ENCODE measurements at regions not wholly inside any gene's neighbourhood (a gene's known extent, or its start where the extent isn't known, plus 50 kb on each side); places are given as distances from the start of the nearest gene placed in this dataset.

GRCh38 chr3:87336761-87337160, 60.4 kb upstream of the POU1F1 start:
- dilution Hi-C loops (cut with MboI; ENCODE audit: extremely low pct_ligation_motif_present, low sequenced_read_pairs) = no loop called here
- H2AFZ ChIP-seq (ENCODE audit: control insufficient read depth, low read length) = no peak overlapping the region
- no peaks in the 10 kb centered on the region for H4K20me1 ChIP-seq (ENCODE audit: control insufficient read depth, extremely low read depth, insufficient read depth, low read length)
- TF ChIP-seq CTCF (optimal IDR thresholded peaks at IDR 0.05 in 1 of 3, IDR thresholded peaks at IDR 0.05 in 1 of 3, conservative IDR thresholded peaks at IDR 0.05 in 1 of 3; ENCODE audit: extremely low read depth in 1 of 3, insufficient read depth in 2 of 3, low read length in 3 of 3) (no peak), EZH2 (IDR thresholded peaks at IDR 0.05; ENCODE audit: low read length) (no peak)
- no peaks in the 10 kb centered on the region for H3K9me1 ChIP-seq (ENCODE audit: control insufficient read depth, extremely low read depth, insufficient read depth, low read length)
- peaks cover 13% of the 10 kb centered on the region for H3K4me1 ChIP-seq (ENCODE audit: control insufficient read depth, extremely low read depth, insufficient read depth, low read length)
- no peaks in the 10 kb centered on the region for H3K36me3 ChIP-seq (ENCODE audit: control insufficient read depth in 2 of 2, extremely low read depth in 1 of 2, insufficient read depth in 2 of 2, low read length in 2 of 2)
- H3K4me2 ChIP-seq (ENCODE audit: control insufficient read depth, extremely low read depth, insufficient read depth, low read depth, low read length) = no peak overlapping the region
- FAIRE-seq = no peak
- H3K27ac ChIP-seq (ENCODE audit: control insufficient read depth, insufficient read depth, low read length) = no peak overlapping the region
- no peak overlapping the region for H3K4me3 ChIP-seq (ENCODE audit: control insufficient read depth in 2 of 3, extremely low read depth in 1 of 3, insufficient read depth in 2 of 3, low read depth in 1 of 3, low read length in 3 of 3)
- no peaks in the 10 kb centered on the region for H3K79me2 ChIP-seq (ENCODE audit: control insufficient read depth, insufficient read depth, low read length)
- H3K9me3 ChIP-seq (ENCODE audit: control insufficient read depth, low read depth, low read length) = no peaks in the 10 kb centered on the region
- no peak for DNase-seq (ENCODE audit: low read depth, low spot score)
- H3K9ac ChIP-seq (ENCODE audit: control insufficient read depth, extremely low read depth, insufficient read depth, low read length) = no peak overlapping the region
- H3K27me3 ChIP-seq (ENCODE audit: control insufficient read depth, extremely low read depth, insufficient read depth, low read length) = no peaks in the 10 kb centered on the region

GRCh38 chr3:87335931-87336330, 59.5 kb upstream of the POU1F1 start:
- no peak overlapping the region for H3K4me3 ChIP-seq (ENCODE audit: control insufficient read depth in 2 of 3, extremely low read depth in 1 of 3, insufficient read depth in 2 of 3, low read depth in 1 of 3, low read length in 3 of 3)
- H3K36me3 ChIP-seq (ENCODE audit: control insufficient read depth in 2 of 2, extremely low read depth in 1 of 2, insufficient read depth in 2 of 2, low read length in 2 of 2) = no peaks in the 10 kb centered on the region
- H3K9ac ChIP-seq (ENCODE audit: control insufficient read depth, extremely low read depth, insufficient read depth, low read length) = no peak overlapping the region
- no peak overlapping the region for H3K4me2 ChIP-seq (ENCODE audit: control insufficient read depth, extremely low read depth, insufficient read depth, low read depth, low read length)
- no peaks in the 10 kb centered on the region for H3K79me2 ChIP-seq (ENCODE audit: control insufficient read depth, insufficient read depth, low read length)
- no peak overlapping the region for H3K27ac ChIP-seq (ENCODE audit: control insufficient read depth, insufficient read depth, low read length)
- TF ChIP-seq EZH2 (IDR thresholded peaks at IDR 0.05; ENCODE audit: low read length) = no peak
- TF ChIP-seq CTCF (optimal IDR thresholded peaks at IDR 0.05 in 1 of 3, IDR thresholded peaks at IDR 0.05 in 1 of 3, conservative IDR thresholded peaks at IDR 0.05 in 1 of 3; ENCODE audit: extremely low read depth in 1 of 3, insufficient read depth in 2 of 3, low read length in 3 of 3) = no peak
- no peaks in the 10 kb centered on the region for H4K20me1 ChIP-seq (ENCODE audit: control insufficient read depth, extremely low read depth, insufficient read depth, low read length)
- DNase-seq (ENCODE audit: low read depth, low spot score) (no peak), FAIRE-seq (no peak)
- H3K4me1 ChIP-seq (ENCODE audit: control insufficient read depth, extremely low read depth, insufficient read depth, low read length) = peaks cover 13% of the 10 kb centered on the region
- no peaks in the 10 kb centered on the region for H3K27me3 ChIP-seq (ENCODE audit: control insufficient read depth, extremely low read depth, insufficient read depth, low read length)
- H2AFZ ChIP-seq (ENCODE audit: control insufficient read depth, low read length) = no peak overlapping the region
- dilution Hi-C loops (cut with MboI; ENCODE audit: extremely low pct_ligation_motif_present, low sequenced_read_pairs) = no loop called here
- H3K9me1 ChIP-seq (ENCODE audit: control insufficient read depth, extremely low read depth, insufficient read depth, low read length) = no peaks in the 10 kb centered on the region
- no peaks in the 10 kb centered on the region for H3K9me3 ChIP-seq (ENCODE audit: control insufficient read depth, low read depth, low read length)

Measured in keratinocyte (primary cell).